ENCODE measurements at regions not wholly inside any gene's neighbourhood (a gene's known extent, or its start where the extent isn't known, plus 50 kb on each side); places are given as distances from the start of the nearest gene placed in this dataset.
"Not testable (repeated sequence)": the region's sequence is repeated elsewhere in the genome, so short reads cannot be mapped to it uniquely, and the experiment has no call there.

DNA sequence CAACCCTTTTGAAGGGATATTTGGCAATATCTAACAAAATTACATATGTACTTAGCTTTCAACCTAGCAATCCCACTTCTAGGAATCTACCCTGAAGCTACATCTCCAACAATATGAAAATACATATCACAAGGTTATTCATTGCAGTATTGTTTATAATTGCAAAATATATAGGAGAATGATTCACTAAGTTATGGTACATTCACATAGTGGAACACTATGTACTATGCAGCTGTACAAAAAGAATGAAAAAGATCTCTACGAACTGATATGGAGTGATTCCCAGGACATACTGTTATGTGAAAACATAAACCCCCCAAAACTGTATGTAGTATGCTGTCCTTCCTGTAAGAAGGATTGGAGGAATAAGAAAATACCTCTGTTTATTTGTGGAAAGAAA lies 62.1 kb downstream of the SYT15B start:
- TF ChIP-seq EP300 (IDR thresholded peaks at IDR 0.05): not testable (repeated sequence)
- TF ChIP-seq, protein P1, sequence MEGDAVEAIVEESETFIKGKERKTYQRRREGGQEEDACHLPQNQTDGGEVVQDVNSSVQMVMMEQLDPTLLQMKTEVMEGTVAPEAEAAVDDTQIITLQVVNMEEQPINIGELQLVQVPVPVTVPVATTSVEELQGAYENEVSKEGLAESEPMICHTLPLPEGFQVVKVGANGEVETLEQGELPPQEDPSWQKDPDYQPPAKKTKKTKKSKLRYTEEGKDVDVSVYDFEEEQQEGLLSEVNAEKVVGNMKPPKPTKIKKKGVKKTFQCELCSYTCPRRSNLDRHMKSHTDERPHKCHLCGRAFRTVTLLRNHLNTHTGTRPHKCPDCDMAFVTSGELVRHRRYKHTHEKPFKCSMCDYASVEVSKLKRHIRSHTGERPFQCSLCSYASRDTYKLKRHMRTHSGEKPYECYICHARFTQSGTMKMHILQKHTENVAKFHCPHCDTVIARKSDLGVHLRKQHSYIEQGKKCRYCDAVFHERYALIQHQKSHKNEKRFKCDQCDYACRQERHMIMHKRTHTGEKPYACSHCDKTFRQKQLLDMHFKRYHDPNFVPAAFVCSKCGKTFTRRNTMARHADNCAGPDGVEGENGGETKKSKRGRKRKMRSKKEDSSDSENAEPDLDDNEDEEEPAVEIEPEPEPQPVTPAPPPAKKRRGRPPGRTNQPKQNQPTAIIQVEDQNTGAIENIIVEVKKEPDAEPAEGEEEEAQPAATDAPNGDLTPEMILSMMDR (IDR thresholded peaks at IDR 0.05): not testable (repeated sequence)
